ENCODE measurements at regions not wholly inside any gene's neighbourhood (a gene's known extent, or its start where the extent isn't known, plus 50 kb on each side); places are given as distances from the start of the nearest gene placed in this dataset.

DNA sequence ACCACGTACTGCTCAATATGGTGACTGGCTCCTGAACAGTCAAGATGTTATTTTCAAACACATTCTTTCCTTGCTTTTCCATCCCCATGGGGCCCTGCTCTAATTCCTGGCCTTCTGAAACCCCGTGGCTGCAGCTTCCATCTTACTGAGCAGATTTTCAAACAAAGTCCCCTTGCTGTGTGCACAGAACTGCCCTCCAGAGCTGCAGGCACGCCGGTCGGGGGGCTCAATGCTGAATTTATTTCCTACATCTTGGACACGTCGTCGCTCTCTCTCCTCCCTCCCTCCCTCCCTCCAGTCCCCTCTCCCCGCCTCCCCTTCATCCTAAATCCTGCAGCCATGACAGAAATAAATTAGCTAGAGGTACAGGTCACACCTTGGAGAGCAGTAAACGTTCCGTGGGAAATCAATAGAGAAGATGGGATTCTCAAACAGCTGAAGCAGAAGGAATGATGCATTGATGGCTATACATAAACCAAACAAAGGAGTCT, 243.1 kb upstream of the BLID start (continued):
- TF ChIP-seq, protein P1, sequence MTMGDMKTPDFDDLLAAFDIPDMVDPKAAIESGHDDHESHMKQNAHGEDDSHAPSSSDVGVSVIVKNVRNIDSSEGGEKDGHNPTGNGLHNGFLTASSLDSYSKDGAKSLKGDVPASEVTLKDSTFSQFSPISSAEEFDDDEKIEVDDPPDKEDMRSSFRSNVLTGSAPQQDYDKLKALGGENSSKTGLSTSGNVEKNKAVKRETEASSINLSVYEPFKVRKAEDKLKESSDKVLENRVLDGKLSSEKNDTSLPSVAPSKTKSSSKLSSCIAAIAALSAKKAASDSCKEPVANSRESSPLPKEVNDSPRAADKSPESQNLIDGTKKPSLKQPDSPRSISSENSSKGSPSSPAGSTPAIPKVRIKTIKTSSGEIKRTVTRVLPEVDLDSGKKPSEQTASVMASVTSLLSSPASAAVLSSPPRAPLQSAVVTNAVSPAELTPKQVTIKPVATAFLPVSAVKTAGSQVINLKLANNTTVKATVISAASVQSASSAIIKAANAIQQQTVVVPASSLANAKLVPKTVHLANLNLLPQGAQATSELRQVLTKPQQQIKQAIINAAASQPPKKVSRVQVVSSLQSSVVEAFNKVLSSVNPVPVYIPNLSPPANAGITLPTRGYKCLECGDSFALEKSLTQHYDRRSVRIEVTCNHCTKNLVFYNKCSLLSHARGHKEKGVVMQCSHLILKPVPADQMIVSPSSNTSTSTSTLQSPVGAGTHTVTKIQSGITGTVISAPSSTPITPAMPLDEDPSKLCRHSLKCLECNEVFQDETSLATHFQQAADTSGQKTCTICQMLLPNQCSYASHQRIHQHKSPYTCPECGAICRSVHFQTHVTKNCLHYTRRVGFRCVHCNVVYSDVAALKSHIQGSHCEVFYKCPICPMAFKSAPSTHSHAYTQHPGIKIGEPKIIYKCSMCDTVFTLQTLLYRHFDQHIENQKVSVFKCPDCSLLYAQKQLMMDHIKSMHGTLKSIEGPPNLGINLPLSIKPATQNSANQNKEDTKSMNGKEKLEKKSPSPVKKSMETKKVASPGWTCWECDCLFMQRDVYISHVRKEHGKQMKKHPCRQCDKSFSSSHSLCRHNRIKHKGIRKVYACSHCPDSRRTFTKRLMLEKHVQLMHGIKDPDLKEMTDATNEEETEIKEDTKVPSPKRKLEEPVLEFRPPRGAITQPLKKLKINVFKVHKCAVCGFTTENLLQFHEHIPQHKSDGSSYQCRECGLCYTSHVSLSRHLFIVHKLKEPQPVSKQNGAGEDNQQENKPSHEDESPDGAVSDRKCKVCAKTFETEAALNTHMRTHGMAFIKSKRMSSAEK (CRISPR knock-in tag; IDR thresholded peaks at IDR 0.05; ENCODE audit: borderline replicate concordance): no peak
- TF ChIP-seq, protein P2, sequence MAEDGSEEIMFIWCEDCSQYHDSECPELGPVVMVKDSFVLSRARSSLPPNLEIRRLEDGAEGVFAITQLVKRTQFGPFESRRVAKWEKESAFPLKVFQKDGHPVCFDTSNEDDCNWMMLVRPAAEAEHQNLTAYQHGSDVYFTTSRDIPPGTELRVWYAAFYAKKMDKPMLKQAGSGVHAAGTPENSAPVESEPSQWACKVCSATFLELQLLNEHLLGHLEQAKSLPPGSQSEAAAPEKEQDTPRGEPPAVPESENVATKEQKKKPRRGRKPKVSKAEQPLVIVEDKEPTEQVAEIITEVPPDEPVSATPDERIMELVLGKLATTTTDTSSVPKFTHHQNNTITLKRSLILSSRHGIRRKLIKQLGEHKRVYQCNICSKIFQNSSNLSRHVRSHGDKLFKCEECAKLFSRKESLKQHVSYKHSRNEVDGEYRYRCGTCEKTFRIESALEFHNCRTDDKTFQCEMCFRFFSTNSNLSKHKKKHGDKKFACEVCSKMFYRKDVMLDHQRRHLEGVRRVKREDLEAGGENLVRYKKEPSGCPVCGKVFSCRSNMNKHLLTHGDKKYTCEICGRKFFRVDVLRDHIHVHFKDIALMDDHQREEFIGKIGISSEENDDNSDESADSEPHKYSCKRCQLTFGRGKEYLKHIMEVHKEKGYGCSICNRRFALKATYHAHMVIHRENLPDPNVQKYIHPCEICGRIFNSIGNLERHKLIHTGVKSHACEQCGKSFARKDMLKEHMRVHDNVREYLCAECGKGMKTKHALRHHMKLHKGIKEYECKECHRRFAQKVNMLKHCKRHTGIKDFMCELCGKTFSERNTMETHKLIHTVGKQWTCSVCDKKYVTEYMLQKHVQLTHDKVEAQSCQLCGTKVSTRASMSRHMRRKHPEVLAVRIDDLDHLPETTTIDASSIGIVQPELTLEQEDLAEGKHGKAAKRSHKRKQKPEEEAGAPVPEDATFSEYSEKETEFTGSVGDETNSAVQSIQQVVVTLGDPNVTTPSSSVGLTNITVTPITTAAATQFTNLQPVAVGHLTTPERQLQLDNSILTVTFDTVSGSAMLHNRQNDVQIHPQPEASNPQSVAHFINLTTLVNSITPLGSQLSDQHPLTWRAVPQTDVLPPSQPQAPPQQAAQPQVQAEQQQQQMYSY (CRISPR knock-in tag; IDR thresholded peaks at IDR 0.05): no peak
- TF ChIP-seq, protein P3, sequence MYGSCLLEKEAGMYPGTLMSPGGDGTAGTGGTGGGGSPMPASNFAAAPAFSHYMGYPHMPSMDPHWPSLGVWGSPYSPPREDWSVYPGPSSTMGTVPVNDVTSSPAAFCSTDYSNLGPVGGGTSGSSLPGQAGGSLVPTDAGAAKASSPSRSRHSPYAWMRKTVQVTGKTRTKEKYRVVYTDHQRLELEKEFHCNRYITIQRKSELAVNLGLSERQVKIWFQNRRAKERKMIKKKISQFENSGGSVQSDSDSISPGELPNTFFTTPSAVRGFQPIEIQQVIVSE (CRISPR knock-in tag; IDR thresholded peaks at IDR 0.05; ENCODE audit: borderline replicate concordance): no peak
- TF ChIP-seq, protein P4, sequence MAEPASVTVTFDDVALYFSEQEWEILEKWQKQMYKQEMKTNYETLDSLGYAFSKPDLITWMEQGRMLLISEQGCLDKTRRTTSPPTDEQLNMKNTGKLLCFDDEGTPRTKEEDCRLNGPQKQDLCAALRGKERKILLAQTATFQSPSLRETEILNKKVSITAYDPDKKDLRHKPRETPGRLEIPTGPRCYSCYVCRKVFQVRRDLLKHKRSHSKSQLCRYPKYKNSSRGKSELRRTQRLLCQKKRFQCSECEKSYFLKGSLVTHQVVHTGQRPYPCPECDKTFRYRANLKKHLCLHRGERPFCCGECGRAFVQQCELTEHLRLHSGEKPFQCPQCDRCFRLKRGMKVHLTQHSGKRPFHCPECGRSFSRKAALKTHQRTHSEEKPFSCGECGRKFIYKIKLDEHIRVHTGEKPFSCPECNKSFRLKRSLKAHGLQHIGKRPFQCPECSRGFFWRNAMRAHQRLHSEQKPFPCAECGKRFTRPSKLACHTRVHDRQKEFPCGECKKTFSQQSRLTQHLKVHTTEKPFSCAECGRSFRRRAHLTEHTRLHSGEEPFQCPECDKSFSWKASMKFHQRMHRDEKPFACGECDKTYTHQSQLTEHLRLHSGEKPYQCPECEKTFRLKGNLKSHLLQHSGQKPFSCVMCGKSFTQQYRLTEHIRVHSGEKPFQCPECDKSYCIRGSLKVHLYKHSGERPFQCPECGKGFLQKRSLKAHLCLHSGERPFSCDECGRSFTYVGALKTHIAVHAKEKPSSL (CRISPR knock-in tag; conservative IDR thresholded peaks at IDR 0.05): no peak
- TF ChIP-seq NR1H2 (CRISPR knock-in tag; IDR thresholded peaks at IDR 0.05): no peak
- TF ChIP-seq EMX1 (CRISPR knock-in tag; IDR thresholded peaks at IDR 0.05): no peak
- no peak for TF ChIP-seq RORB (CRISPR knock-in tag; IDR thresholded peaks at IDR 0.05)
- no peak for TF ChIP-seq MYBL2 (CRISPR knock-in tag; IDR thresholded peaks at IDR 0.05)
- no peak for TF ChIP-seq KAT7 (CRISPR knock-in tag; IDR thresholded peaks at IDR 0.05; ENCODE audit: borderline replicate concordance)

DNA sequence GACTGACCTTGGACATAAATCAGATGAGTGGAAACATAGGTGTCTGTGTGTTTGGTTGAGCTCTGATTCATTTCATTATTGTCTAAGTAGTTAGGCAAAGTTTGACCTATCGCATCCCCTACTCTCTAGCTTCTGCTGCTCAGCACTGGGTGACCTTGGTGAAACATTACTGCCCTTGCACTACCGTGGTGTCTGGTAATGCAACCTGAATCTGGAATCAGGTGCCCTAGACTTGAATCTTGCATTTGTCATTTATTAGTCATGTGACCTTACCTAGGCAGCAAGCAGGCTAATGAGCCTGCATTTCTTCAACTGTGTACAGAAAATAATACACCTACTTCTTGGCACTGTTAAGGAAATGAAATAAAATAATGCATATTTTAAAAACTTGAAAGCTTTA, 242.3 kb upstream of the BLID start:
- CTCF ChIA-PET: interaction anchor here (0.6 kb wide), 1 partner anchor 949 kb away, joined by 4 read pairs; no protein-coding TSS in a partner anchor

DNA sequence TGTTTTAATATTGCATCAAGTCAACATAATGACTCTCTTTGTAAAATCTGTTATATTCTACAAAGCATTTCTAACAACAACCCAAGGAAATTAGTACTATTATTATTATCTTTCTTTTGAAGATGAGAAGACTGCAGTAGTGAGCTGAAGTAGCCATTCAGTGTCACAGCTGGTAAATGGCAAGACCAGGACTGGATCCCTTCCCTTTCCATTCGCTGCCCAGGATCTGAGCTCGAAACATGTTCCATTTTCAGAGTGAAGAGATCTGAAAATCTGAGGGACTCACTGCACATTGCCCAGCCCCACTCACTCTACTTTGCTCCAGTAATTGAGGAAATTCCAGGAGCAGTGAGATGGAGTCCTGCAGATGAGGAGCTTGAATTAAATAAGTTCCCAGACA, 240.0 kb upstream of the BLID start:
- CTCF ChIA-PET: interaction anchor here (1.0 kb wide), 1 partner anchor 132 kb away, joined by 3 read pairs; no protein-coding TSS in a partner anchor
- Mint-ChIP-seq H3K4me1 (peaks cover 5% of the 10 kb centered on the region; the same call in 1 of the 2 replicates), H3K9me3 (peaks cover 24% of the 10 kb centered on the region)
- TF ChIP-seq, protein P5, sequence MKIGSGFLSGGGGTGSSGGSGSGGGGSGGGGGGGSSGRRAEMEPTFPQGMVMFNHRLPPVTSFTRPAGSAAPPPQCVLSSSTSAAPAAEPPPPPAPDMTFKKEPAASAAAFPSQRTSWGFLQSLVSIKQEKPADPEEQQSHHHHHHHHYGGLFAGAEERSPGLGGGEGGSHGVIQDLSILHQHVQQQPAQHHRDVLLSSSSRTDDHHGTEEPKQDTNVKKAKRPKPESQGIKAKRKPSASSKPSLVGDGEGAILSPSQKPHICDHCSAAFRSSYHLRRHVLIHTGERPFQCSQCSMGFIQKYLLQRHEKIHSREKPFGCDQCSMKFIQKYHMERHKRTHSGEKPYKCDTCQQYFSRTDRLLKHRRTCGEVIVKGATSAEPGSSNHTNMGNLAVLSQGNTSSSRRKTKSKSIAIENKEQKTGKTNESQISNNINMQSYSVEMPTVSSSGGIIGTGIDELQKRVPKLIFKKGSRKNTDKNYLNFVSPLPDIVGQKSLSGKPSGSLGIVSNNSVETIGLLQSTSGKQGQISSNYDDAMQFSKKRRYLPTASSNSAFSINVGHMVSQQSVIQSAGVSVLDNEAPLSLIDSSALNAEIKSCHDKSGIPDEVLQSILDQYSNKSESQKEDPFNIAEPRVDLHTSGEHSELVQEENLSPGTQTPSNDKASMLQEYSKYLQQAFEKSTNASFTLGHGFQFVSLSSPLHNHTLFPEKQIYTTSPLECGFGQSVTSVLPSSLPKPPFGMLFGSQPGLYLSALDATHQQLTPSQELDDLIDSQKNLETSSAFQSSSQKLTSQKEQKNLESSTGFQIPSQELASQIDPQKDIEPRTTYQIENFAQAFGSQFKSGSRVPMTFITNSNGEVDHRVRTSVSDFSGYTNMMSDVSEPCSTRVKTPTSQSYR (CRISPR knock-in tag; IDR thresholded peaks at IDR 0.05): no peak
- TF ChIP-seq, protein P6, sequence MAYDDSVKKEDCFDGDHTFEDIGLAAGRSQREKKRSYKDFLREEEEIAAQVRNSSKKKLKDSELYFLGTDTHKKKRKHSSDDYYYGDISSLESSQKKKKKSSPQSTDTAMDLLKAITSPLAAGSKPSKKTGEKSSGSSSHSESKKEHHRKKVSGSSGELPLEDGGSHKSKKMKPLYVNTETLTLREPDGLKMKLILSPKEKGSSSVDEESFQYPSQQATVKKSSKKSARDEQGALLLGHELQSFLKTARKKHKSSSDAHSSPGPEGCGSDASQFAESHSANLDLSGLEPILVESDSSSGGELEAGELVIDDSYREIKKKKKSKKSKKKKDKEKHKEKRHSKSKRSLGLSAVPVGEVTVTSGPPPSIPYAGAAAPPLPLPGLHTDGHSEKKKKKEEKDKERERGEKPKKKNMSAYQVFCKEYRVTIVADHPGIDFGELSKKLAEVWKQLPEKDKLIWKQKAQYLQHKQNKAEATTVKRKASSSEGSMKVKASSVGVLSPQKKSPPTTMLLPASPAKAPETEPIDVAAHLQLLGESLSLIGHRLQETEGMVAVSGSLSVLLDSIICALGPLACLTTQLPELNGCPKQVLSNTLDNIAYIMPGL (CRISPR knock-in tag; IDR thresholded peaks at IDR 0.05): no peak
- TF ChIP-seq, protein P2 (CRISPR knock-in tag; IDR thresholded peaks at IDR 0.05): peak; percentile 91

More for the DNA sequence above, 242.3 kb upstream of the BLID start:
- no peaks in the 10 kb centered on the region for H3K27me3 Mint-ChIP-seq (ENCODE audit: low read depth)
- no peak overlapping the region for H3K4me3 Mint-ChIP-seq
- POLR2A ChIA-PET: no interaction called here
- DNase-seq (ENCODE audit: low spot score) (no peak), ATAC-seq (no peak)
- peaks cover 5% of the 10 kb centered on the region; the same call in 1 of the 2 replicates for H3K4me1 Mint-ChIP-seq
- no peak overlapping the region for H3K27ac Mint-ChIP-seq
- no peak for TF ChIP-seq ZNF232 (CRISPR knock-in tag; IDR thresholded peaks at IDR 0.05)
- peaks cover 8% of the 10 kb centered on the region for H3K36me3 Mint-ChIP-seq
- peaks cover 16% of the 10 kb centered on the region for H3K9me3 Mint-ChIP-seq

More for the DNA sequence above, 240.0 kb upstream of the BLID start:
- ATAC-seq (no peak), DNase-seq (ENCODE audit: low spot score) (no peak)
- no peak overlapping the region for H3K27ac Mint-ChIP-seq
- no peak overlapping the region for H3K4me3 Mint-ChIP-seq
- H3K36me3 Mint-ChIP-seq: peaks cover 9% of the 10 kb centered on the region; the same call in 1 of the 2 replicates
- POLR2A ChIA-PET: no interaction called here
- H3K27me3 Mint-ChIP-seq (ENCODE audit: low read depth): no peaks in the 10 kb centered on the region

All from WTC11 (cell line).